Lung (tissue), 11 donors: ENCODE measurements at regions not wholly inside any gene's neighbourhood (a gene's known extent, or its start where the extent isn't known, plus 50 kb on each side); places are given as distances from the start of the nearest gene placed in this dataset.
A peak's percentile ranks its signal among the peaks of the same experiment; 100 is the strongest.

Experiments
- ATAC-seq: fragments of 200-7000 bp; cut with Tn5 transposase; one replicate; pipeline ENCODE4 v1.9.1; 2020; ENCODE audit warnings: moderate number of reproducible peaks; ENCODE audit not compliant: insufficient read depth, low FRiP score
- DNase-seq, 3 donors: peaks; one replicate each; pipeline ENCODE4 v3.0.0-alpha.2; 2013 to 2017
- H3K27ac ChIP-seq, 2 donors: one replicate each; pipeline ENCODE4 v1.5.1; 2013; ENCODE audit warnings: mild to moderate bottlenecking in 2 of 2, moderate library complexity in 2 of 2, control low read depth in 1 of 2, inconsistent platforms in 1 of 2, low read depth in 1 of 2, low read length in 1 of 2
- H3K27me3 ChIP-seq, 3 donors: one replicate each; pipeline ENCODE4 v1.5.1; 2013; ENCODE audit warnings: low read length in 2 of 3; ENCODE audit not compliant: control insufficient read depth in 3 of 3, insufficient read depth in 3 of 3
- H3K36me3 ChIP-seq, 4 donors: one replicate each; pipeline ENCODE4 v1.5.1; 2013; ENCODE audit warnings: low read length in 4 of 4, mild to moderate bottlenecking in 1 of 4, moderate library complexity in 1 of 4; ENCODE audit not compliant: control insufficient read depth in 4 of 4, insufficient read depth in 4 of 4
- H3K4me1 ChIP-seq, 5 donors: one replicate each; pipeline ENCODE4 v1.5.1; 2013; ENCODE audit warnings: low read length in 5 of 5, mild to moderate bottlenecking in 2 of 5, moderate library complexity in 1 of 5; ENCODE audit not compliant: control insufficient read depth in 5 of 5, insufficient read depth in 5 of 5
- H3K4me3 ChIP-seq: one replicate; pipeline ENCODE4 v1.5.1; 2013; ENCODE audit warnings: mild to moderate bottlenecking, control low read depth, moderate library complexity
- H3K9ac ChIP-seq, 2 donors: one replicate each; pipeline ENCODE4 v1.5.1; 2013; ENCODE audit warnings: low read length in 2 of 2, control low read depth in 1 of 2; ENCODE audit not compliant: insufficient read depth in 1 of 2
- H3K9me3 ChIP-seq, 4 donors: one replicate each; pipeline ENCODE4 v1.5.1; 2013; ENCODE audit warnings: low read length in 3 of 4, mild to moderate bottlenecking in 1 of 4, moderate library complexity in 1 of 4; ENCODE audit not compliant: control insufficient read depth in 4 of 4, insufficient read depth in 3 of 4
- WGBS, 2 donors: extraction: QIAGEN DNeasy Blood & Tissue Kit; methylation state at CpG; one replicate each; pipeline ENCODE4 v1.1.7; 2013; 5-methylcytosine and 5-hydroxymethylcytosine counted together
- TF ChIP-seq, protein P1 (sequence below): IDR thresholded peaks from 2 replicates; pipeline ENCODE4 v1.5.1; 2012; ENCODE audit warnings: mild to moderate bottlenecking; ENCODE audit errors: control extremely low read depth, extremely low read depth
- donor health status: control.
- donor health status: control.
- donor health status: Bipolar disorder and iron deficiency.
- donor health status: healthy.
- donor health status: DM: yes; HTN: yes; CAD: no.

DNA sequence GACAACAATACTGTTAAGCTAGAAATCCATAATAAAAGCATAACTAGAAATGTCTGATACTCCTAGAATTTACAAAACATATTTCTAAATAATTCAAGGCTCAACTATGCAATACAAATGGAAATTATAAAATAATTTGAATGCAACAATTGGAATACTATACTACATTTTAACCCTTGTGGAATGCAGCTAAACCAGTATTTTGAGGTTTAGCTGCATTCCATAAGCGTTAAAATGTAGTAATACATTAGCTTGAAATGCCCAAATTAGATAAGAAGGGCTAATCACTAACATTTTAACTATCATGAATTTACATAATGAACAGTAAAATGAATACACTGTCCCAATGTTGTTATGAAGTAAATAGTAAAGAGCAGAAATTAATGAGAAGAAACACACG lies 617.2 kb upstream of the CHORDC1 start:
- no peaks in the 10 kb centered on the region for H3K27me3 ChIP-seq
- DNase-seq, result peak in 1 of 3 donors; percentile 5
- H3K36me3 ChIP-seq, result no peaks in the 10 kb centered on the region
- no peak overlapping the region for H3K9ac ChIP-seq
- H3K9me3 ChIP-seq, result no peaks in the 10 kb centered on the region
- H3K4me1 ChIP-seq, result no peaks in the 10 kb centered on the region
- WGBS, 2 donors, result 80 to 88% methylated on average over 2 of the region's 2 CpGs
- ATAC-seq, result no peak
- H3K4me3 ChIP-seq, result no peak overlapping the region
- TF ChIP-seq, protein P1, sequence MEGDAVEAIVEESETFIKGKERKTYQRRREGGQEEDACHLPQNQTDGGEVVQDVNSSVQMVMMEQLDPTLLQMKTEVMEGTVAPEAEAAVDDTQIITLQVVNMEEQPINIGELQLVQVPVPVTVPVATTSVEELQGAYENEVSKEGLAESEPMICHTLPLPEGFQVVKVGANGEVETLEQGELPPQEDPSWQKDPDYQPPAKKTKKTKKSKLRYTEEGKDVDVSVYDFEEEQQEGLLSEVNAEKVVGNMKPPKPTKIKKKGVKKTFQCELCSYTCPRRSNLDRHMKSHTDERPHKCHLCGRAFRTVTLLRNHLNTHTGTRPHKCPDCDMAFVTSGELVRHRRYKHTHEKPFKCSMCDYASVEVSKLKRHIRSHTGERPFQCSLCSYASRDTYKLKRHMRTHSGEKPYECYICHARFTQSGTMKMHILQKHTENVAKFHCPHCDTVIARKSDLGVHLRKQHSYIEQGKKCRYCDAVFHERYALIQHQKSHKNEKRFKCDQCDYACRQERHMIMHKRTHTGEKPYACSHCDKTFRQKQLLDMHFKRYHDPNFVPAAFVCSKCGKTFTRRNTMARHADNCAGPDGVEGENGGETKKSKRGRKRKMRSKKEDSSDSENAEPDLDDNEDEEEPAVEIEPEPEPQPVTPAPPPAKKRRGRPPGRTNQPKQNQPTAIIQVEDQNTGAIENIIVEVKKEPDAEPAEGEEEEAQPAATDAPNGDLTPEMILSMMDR, result no peak
- H3K27ac ChIP-seq, result no peak overlapping the region

DNA sequence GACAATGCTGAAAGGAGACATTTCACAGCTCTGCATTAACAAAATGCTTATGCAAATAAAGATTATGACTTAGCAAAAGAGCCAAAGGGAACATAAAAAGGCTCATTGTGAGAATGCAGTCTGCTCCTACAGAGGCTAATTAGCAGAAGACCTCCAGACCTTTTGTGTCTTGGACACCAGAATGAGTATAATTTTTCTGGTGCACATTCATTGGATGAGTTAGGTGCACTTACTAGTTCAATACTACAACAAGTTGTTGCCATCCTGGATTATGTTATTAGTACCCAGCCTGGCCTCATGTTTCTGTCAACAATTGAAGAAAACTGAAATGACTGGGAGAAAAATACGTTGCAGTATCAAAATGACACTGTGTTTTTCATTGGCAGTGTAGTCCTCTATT lies 613.2 kb upstream of the CHORDC1 start:
- H3K9me3 ChIP-seq, result no peaks in the 10 kb centered on the region
- H3K4me3 ChIP-seq, result no peak overlapping the region
- no peaks in the 10 kb centered on the region for H3K4me1 ChIP-seq
- no peak overlapping the region for H3K27ac ChIP-seq
- TF ChIP-seq, protein P1, result no peak
- no peak overlapping the region for H3K9ac ChIP-seq
- no peak for DNase-seq
- no peaks in the 10 kb centered on the region for H3K27me3 ChIP-seq
- H3K36me3 ChIP-seq, result no peaks in the 10 kb centered on the region
- 65% methylated on average over 1 of the region's 1 CpG for WGBS, 2 donors
- ATAC-seq, result no peak

DNA sequence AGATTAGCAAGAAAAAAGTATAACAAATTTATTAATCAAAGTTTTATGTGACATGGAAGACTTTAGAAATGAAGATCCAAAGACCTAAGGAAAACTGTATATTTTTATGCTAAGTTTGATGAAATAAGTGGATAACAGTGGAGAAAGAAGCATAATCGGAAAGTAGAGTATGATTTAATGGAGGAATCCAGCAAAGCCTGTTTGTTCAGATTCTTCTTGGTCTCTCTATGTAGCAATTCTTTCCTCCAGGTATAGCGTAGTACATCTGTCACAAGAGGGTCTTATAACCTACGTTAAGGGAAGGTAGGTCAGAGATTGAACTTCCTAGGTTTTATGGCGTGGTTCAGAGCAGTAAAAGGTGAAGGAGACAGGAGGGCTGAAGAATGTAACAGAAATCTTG lies 600.6 kb upstream of the CHORDC1 start:
- 80 to 87% methylated on average over 4 of the region's 4 CpGs for WGBS, 2 donors
- ATAC-seq, result no peak
- no peak overlapping the region for H3K9ac ChIP-seq
- H3K4me1 ChIP-seq, result no peaks in the 10 kb centered on the region
- H3K9me3 ChIP-seq, result peaks cover 0 to 1% (median 0%) of the 10 kb centered on the region in 4 donors
- TF ChIP-seq, protein P1, result no peak
- no peaks in the 10 kb centered on the region for H3K27me3 ChIP-seq
- H3K36me3 ChIP-seq, result no peaks in the 10 kb centered on the region
- no peak for DNase-seq
- H3K27ac ChIP-seq, result no peak overlapping the region
- no peak overlapping the region for H3K4me3 ChIP-seq

DNA sequence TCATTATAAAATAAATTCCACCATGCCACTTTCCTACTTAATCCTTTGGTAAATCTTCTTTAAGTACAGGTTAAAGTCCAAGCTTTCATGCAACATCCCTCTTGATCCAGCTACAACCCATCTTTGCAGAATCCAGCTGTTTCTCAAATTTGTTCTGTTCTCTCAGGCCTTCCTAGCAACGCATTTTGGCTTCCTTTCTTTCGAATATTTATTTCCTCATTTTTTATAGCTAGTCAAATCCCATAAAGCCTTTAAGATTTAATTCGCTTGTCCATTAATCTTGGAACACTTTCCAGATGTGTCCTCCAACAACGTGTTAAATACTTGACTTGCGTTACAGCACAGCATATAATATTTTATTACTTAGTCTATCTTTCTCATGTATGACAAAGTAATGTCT lies 600.1 kb upstream of the CHORDC1 start:
- TF ChIP-seq, protein P1, result no peak
- 78 to 81% methylated on average over 5 of the region's 5 CpGs for WGBS, 2 donors
- H3K9ac ChIP-seq, result no peak overlapping the region
- ATAC-seq (no peak), DNase-seq (no peak)
- H3K4me3 ChIP-seq, result no peak overlapping the region
- H3K4me1 ChIP-seq, result no peaks in the 10 kb centered on the region
- peaks cover 0 to 1% (median 0%) of the 10 kb centered on the region in 4 donors for H3K9me3 ChIP-seq
- no peak overlapping the region for H3K27ac ChIP-seq
- no peaks in the 10 kb centered on the region for H3K27me3 ChIP-seq
- no peaks in the 10 kb centered on the region for H3K36me3 ChIP-seq
